HG02571 (cell line): ENCODE measurements at regions not wholly inside any gene's neighbourhood (a gene's known extent, or its start where the extent isn't known, plus 50 kb on each side); places are given as distances from the start of the nearest gene placed in this dataset.

ENCODE experiments used
- ATAC-seq: cut with Tn5 transposase; IDR thresholded peaks from one replicate; pipeline ENCODE4 v1.9.1; 2021; ENCODE audit warnings: mild to moderate bottlenecking, moderate library complexity; ENCODE audit not compliant: unreplicated experiment

- ATAC-seq: no peak
These were observed 83.8 kb downstream of the MRPL46 start for GRCh38 chr15:88383354-88383753.

GRCh38 chr15:88382482-88382983, 84.7 kb downstream of the MRPL46 start:
- no peak for ATAC-seq

- no peak for ATAC-seq
These were observed 89.0 kb downstream of the MRPL46 start for GRCh38 chr15:88378188-88378637.

GRCh38 chr15:88377509-88377908, 89.7 kb downstream of the MRPL46 start:
- ATAC-seq: no peak

- ATAC-seq: no peak
These were observed 90.5 kb downstream of the MRPL46 start for GRCh38 chr15:88376574-88377174.

GRCh38 chr15:88375234-88375927, 91.8 kb downstream of the MRPL46 start:
- no peak for ATAC-seq

- ATAC-seq: no peak
These were observed 102.1 kb downstream of the MRPL46 start for GRCh38 chr15:88365124-88365523.

- no peak for ATAC-seq
These were observed 92.2 kb upstream of the NTRK3 start for GRCh38 chr15:88348579-88349230.

- no peak for ATAC-seq
These were observed 89.4 kb upstream of the NTRK3 start for GRCh38 chr15:88345962-88346361.

GRCh38 chr15:88344786-88345185, 88.2 kb upstream of the NTRK3 start:
- ATAC-seq: no peak

GRCh38 chr15:88342666-88343065, 86.1 kb upstream of the NTRK3 start:
- no peak for ATAC-seq

- ATAC-seq: no peak
These were observed 85.1 kb upstream of the NTRK3 start for GRCh38 chr15:88341653-88342052.

- ATAC-seq: no peak
These were observed 84.5 kb upstream of the NTRK3 start for GRCh38 chr15:88341006-88341405.

GRCh38 chr15:88337993-88338392, 81.5 kb upstream of the NTRK3 start:
- ATAC-seq: no peak

GRCh38 chr15:88335074-88335473, 78.5 kb upstream of the NTRK3 start:
- ATAC-seq: no peak

- no peak for ATAC-seq
These were observed 77.9 kb upstream of the NTRK3 start for GRCh38 chr15:88334436-88334835.

GRCh38 chr15:88331291-88331690, 74.8 kb upstream of the NTRK3 start:
- ATAC-seq: peak; percentile 50

- ATAC-seq: no peak
These were observed 70.4 kb upstream of the NTRK3 start for GRCh38 chr15:88326924-88327323.

GRCh38 chr15:88324741-88325065, 68.2 kb upstream of the NTRK3 start:
- no peak for ATAC-seq

GRCh38 chr15:88323976-88324740, 67.6 kb upstream of the NTRK3 start:
- no peak for ATAC-seq

GRCh38 chr15:88323468-88323867, 66.9 kb upstream of the NTRK3 start:
- no peak for ATAC-seq
